CD4-positive, alpha-beta T cell treated with Interleukin-2 at 100 ng/mL for 4 hours (primary cell): ENCODE measurements at regions not wholly inside any gene's neighbourhood (a gene's known extent, or its start where the extent isn't known, plus 50 kb on each side); places are given as distances from the start of the nearest gene placed in this dataset.
"Not testable (repeated sequence)": the region's sequence is repeated elsewhere in the genome, so short reads cannot be mapped to it uniquely, and the experiment has no call there.

Source experiments
- DNase-seq: peaks from one replicate; pipeline ENCODE4 v3.0.0-alpha.2; 2020; ENCODE audit warnings: low spot score

DNA sequence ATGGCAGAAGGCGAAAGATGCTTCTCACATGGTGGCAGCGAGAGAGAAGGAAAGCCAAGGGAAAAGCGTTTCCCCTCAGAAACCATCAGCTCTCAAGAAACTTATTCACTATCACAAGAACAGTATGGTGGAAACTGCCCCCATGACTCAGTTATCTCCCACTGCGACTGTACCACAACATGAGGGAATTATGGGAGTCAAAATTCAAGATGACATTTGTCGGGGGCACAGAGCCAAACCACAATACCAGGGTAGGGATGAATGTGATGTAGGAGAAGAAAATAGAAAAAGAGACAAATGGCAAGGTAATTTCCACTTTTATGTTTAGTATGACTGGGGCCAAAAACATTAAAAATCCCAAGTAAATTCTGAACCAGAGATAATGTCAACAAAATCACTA lies 216.8 kb downstream of the TRIM36 start:
- DNase-seq: no peak

DNA sequence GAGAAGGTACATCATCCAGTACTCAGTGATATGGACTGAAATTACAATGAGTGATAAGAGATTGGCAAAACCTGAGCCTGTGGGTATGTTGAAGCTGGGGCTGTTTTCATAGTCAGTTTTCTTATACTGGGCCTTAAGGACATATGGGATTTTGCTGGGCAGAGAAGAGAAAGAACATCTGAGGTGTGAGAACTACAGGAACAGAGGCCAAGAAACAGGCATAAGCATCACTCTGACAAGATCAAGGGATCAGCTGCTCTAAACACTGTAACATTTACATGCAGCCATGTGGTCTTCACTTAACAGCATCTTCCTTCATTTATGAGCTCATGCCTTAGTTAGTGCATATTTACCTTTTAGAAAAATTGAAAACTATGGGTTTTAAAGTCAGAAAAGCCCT lies 220.0 kb downstream of the TRIM36 start:
- DNase-seq: no peak

DNA sequence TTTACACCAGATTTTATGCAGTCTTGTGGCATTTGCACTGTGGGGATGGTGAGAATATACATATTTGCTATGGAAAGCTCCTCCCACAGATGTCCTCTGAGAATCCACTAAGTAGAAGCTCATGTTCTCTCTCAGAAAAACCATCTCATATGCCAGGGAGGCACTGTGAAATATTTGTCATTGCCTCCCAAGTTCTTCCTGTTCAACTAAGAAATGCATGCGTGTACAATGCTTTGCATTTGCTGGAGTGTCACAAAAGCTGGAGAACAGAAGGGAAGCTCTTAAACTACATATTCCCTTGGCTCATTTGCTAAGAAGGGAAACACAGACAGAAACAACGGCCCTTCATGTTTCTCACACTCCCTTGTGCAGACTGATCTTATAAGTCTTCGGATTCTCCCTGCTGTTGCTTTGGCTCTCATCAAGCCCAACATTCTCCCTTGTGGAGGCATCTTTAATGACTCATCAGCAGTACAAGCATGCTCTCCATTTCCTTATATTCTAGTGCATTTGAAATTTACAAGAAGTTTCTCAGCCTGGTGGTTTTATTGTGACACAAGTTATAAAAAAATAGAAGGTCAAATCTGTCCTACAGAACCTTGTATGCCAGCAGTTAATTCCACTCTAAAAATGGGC lies 220.6 kb downstream of the TRIM36 start:
- DNase-seq: no peak

DNA sequence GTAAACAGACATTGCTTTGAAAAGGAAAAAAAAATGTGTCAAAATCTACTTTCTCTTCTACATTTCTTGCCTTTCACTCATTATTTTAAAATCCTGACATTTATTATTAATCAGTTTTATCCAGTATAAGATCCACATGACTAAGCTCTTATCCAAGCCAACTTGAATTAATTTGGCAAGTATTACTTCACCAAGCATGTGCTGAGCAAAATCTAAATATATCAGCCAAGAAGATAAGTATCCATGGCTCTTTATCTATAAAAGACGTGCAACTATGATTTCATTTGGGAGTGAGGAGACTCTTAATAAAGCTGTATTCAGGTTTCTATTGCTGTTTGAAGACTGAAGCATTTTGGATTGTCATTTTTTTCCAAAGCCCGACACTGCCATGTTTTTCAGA lies 221.3 kb downstream of the TRIM36 start:
- no peak for DNase-seq

DNA sequence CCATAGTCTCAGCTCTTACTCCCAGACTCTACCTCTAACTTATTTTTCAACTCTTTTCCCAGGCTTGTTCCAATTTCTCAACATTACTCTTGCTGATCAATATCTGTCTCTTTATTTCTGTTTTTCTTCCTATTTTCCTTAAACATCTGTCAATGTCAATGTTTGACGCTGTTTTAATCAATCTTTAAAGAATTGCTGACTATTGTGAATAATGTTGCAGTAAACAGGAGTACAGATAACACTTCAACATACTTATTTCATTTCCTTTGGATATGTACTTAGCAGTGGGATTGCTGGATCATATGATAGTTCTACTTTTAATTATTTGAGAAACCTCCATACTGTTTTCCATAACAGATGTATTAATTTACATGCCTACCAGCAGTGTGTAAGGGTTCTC lies 229.0 kb downstream of the TRIM36 start:
- DNase-seq: no peak

DNA sequence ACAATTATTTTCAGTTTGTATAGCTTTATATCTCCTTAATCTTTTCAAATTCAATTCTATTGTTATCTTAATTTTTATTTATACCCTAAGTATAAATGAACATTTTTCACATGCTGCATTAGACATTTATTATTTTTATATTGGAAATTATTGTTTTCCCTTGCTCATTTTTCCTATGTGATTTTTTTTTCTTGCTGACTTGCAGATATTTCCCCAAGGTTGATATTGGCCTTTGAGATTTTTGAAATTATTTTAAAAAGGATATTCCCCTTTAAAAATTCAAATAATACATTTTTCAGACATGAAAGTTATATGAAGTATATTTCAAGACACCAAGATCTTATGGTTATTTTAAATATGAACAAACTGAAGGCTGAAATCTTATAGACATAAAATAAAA lies 234.2 kb downstream of the TRIM36 start:
- no peak for DNase-seq

DNA sequence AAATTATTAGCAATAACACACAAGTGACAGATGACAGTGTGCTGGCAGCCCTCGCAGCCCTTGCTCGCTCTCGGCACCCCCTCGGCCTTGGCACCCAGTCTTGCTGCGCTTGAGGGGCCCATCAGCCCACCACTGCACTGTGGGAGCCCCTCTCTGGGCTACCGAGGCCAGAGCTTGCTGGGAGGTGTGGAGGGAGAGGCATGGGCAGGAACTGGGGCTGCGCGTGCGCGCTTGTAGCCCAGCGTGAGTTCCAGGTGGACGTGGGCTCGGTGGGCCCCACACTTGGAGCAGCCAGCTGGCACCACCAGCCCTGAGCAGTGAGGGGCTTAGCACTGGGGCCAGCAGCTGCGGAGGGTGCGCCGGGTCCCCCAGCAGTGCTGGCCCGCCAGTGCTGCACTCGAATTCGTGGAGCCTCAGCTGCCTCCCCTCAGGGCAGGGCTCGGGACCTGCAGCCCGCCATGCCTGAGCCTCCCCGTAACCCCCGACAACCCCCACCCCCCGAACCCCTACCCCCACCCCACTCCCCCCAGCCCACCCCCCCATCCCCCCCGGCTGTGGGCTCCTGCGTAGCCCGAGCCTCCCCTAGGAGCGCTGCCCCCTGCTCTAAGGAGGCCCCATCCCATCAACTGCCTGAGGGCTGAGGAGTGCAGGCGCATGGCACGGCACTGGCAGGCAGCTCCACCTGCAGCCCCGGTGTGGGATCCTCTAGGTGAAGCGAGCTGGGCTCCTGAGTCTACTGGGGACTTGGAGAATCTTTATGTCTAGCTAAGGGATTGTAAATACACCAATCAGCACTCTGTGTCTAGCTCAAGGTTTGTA lies 240.9 kb downstream of the TRIM36 start:
- no peak for DNase-seq

DNA sequence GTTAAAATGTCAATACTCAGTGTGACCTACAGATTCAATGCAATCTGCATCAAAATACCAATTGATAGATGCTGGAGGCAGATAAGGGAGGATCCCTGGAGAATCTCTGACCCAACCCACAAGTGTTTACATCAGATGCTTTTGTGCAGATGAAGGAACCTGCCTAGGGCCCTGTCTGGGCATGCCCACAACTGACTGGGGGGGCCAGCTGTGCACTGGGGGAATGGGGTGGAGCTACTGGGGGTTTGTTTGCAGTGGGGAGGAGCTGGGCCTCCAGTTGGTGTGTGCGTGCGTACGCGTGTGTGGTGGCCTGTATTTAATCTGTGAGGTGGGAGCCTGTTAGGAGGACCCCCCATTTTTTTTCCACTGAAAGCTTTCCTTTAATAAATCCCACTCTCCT lies 244.9 kb downstream of the TRIM36 start:
- no peak for DNase-seq

DNA sequence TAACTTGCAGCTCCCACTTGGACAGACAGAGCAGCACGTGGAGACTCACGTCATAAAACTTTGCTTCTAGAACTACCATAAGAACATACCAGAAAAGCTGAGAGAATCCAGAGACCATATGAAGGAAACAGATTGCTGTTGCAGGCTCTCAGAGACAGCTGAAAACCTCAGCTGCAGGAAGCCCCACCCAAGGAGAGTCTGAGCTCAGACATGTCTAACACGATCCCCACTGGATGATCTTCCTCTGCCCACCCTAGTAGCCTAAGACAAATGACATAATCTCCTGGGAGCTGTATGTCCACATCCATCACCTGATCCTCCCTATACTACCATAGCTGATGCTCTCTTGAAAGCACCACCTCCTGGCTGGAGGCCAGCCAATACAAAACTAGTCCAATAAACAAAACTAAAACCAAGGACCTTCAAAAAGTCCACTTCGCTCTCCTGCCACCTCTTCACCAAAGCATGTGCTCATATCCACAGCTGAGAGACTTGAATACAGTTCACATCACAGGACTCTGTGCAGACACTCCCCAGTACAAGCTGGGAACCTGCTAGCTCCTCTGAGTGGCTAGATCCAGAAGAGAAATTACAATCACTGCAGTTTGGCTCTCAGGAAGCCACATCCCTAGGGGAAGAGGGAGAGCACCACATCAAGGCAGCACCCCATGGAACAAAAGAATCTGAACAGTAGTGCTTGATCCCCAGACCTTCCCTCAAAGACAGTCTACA lies 257.4 kb downstream of the TRIM36 start:
- no peak for DNase-seq

DNA sequence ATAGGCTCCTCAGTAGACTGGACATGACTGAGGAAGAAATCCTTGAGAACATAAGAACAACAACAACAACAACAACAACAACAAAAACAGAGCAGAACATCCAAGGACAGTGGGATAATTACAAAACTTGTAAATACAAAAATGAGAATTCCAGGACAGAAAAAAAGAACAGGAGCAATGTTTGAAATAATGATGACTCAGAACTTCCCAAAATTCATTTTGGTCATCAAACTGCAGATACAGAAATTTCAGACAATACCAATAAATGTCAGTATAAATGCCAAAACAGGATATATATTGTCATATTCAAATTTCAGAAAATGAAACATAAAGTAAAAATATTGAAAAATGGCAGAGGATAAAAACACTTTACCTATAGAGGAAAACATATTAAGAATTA lies 259.0 kb downstream of the TRIM36 start:
- no peak for DNase-seq

DNA sequence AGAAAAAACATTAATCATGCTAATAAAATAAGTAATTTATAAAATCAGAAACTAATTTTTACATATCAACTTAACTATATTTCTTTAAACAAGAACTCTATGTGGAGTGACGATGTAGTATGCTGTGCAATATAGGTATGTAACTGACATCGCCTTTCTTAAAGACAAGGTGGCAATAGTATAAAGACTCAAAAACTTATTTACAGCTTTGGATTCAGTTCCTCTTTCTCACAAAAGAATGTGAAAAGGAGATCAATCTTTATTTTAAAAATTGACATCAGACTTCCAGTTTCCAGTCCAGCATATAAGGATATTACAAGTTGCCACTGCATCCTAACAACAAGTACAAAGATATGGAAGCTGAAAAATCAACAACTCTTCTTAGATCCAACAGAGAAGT lies 260.3 kb downstream of the TRIM36 start:
- DNase-seq: no peak

DNA sequence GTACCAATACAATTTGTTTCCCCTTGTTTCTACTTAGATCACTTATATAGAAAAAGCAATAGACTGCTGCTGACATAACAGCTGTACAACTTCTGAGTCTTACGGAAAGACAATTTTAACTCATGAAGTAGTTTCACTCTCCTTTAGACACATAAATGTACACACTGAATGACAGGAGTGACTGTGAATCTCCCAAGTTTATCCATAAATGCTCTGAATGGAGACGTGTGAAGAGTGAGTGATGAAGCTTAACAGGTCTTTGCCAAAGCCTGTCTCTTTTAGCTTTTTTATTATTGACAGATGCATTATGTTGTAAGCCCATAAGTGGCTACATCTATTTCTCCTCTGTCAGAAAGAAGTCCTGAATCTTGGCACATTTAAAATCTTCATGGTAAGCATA lies 265.9 kb downstream of the TRIM36 start:
- DNase-seq: no peak

DNA sequence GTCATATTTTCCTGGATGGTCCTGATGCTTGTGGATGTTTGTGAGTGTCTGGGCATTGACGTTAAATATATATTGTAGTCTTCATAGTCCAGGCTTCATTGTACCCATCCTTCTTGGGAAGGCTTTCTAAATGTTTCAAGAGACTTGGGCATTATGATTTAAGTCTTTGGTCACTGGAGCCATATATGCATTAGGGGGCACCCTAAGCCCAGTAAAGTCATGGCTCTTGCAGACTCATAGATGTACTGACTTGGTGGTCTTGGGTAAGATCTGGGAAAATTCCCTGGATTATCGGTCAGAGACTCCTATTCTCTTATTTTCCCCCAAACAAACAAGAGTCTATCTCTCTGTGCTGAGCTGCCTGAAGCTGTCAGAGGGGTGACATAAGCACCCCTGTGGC lies 271.1 kb downstream of the TRIM36 start:
- DNase-seq: no peak

DNA sequence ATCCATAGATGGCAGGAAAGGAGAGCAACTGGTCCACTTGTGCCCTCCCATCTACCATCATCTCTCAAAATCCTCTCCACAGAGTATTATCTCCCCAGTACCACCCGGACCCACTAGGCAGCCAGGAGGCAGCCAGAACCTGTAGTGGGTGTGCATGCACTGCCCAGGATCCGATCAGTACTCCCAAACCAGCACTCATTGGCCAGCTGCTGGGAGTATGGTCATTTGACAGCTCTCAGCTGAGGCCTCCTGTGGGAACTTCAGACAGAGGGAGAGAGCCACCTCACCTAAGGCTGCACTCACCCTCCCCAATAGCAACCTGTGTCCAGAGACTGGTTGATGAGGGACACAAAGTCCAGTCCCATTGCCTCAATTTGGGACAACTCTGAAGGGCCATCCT lies 286.0 kb downstream of the TRIM36 start:
- DNase-seq: no peak

DNA sequence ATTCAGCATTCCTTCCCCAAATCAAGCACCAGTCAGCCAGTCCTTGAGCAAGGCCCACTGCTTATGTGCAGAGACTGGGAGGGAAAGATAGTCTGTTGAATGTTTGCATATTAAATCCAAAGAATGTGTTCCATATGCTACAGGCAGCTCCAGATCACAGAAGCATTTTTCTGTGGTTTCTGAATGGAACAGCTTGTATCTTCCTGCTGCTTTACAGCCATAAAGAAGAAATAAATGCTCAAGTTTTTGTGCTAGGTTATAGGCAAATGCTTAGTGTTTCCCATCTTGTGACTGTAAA lies 310.3 kb downstream of the TRIM36 start:
- DNase-seq: no peak

DNA sequence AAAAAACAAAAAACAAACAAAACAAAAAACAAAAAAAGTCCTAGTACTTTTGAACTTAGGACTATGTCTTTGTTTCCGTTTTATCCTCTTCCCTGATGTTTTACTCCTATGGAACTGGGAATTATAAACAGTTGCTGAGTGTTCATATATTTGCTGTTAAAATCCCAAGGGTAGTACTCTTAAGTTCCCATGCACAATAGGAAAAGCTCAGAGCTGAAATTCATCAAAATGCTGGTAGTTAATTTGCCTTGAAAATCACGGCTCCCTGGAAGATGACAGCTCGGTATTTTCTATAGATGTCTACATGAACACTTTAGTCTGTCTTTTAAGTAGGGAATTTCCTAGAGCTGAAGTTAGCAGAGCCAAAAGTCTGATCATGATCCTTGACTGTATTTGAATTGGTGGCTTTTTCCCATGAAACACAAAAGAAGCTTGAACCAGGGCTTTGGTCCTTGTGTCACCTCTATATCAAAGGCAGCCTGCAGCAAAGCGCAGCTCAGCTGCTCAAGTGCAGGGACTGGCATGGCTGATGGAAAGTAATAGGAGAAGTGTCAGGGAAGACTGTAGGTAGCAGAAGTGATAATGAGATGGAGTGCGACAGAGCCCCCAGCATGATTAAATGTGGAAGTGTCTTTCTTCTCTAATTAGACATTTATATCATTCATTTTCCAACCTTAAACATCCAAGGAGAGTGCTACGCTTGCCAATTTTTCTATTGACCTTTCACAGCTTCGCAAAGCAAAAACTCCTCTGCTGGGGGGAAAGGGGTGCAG lies 310.9 kb downstream of the TRIM36 start:
- no peak for DNase-seq

DNA sequence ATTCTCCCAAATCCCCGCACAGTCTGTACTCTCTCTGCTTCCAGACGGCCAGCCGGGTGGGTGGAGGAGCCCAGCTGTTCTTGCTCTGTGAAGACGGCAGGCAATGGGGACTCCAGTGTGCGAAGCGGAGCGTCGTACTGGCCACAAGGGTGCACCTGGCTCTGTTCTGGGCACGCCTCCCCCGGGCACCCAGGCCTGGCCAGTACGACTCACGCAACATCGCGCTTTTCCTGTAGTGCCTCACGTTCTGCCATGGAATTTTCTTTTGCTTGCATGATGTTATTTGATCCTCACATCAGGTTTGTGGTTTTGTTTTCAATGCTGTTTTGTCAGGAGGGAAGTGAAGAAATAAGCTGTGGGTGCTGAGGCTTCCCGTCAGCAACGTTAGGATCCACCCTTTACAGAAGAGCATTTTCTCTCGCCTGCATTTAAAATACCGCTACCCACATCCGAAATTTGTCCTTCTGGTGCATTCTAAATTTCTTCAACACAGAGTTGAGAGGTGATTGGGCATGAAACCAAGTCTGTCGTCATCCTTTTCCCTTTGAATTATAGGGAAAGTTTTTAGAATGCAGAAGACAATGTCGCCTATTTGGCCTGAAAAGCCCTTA lies 311.7 kb downstream of the TRIM36 start:
- no peak for DNase-seq

DNA sequence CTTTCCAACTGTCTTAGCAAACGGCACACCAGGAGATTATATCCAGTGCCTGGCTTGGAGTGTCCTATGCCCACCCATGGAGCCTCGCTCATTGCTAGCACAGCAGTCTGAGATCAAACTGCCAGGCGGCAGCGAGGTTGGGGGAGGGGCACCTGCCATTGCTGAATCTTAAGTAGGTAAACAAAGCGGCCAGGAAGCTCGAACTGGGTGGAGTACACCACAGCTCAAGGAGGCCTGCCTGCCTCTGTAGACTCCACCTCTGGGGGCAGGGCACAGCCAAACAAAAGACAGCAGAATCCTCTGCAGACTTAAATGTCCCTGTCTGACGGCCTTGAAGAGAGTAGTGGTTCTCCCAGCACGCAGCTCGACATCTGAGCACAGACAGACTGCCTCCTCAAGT lies 325.0 kb downstream of the TRIM36 start:
- not testable (repeated sequence) for DNase-seq

DNA sequence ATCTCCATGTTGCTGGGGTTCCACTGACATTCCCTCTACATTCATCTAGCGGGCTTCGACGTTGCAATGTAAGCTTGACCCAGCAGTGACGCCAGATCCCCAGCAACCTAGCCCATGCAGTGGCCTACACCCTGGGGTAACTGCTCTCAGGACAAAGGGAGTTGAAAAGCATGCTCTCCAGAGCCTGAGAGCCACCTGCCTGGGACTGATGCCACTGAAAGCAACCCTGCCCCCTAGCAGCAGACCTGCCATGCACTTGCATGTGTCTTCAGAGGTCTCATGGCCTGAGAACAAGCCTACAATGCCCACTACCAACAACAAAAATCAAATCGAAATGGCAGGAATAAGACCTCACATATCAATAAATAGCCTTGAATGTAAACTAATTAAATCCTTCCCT lies 330.3 kb downstream of the TRIM36 start:
- no peak for DNase-seq

DNA sequence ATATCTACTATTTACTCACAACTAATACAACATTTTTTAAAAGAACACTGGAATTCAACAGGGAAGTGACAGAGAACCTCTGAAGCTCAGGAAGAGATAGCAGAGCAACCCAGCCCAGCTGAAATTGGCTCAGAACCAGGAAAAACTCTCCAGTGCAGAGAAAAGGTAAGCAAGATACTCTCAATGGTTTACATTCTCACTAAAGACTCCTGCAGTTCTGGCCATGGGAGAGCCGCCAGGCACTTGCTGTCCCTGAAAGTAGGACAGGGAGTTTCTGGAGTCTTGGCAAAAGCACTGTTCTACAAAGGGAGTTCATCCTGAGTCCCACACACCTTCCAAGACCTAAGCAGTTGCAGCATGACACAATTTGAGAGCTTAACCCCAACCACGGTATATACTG lies 330.8 kb downstream of the TRIM36 start:
- DNase-seq: no peak

DNA sequence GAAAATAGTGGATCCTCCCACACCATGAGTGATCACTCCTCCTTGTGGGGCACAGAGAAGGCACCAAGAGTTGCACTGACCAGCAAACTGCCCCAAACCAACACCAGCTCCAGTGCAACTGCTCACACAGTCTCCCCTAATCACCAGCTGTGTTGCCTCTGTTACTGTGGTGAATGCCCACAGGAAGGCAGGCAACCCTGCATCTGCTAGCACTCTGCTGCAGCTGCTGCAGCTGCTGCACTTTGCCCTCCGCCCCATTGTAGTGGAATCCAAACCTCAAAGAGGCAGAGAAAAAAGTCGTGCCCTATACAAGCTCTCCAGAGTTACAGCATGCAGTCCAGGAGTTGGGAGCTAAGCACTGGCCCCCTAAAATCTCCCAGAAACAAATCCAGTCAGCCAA lies 339.6 kb downstream of the TRIM36 start:
- DNase-seq: no peak

DNA sequence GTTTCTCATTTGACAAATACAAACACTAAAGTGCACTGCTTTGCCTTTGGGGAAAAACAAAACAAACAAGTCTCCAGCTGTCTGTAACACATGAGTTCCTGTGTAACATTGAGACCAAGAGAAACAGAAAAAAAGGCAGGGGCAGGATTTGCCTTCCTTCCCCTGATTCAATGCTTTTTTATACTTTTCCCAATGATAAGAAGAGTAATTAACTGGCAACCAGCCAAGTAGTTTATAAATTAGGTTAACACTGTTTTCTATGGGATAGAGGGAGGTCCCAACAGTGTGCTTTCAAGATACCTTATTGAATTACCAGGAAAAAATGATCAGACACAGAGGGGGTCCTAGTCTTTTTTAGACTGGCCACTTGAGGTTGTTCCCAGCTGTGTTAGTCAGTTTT lies 346.8 kb downstream of the TRIM36 start:
- no peak for DNase-seq
